Hippocampal formation (tissue), 2 donors: ENCODE measurements at regions not wholly inside any gene's neighbourhood (a gene's known extent, or its start where the extent isn't known, plus 50 kb on each side); places are given as distances from the start of the nearest gene placed in this dataset.

Experiments used
- DNase-seq, 2 donors: peaks; one replicate each; lab custom pipeline; 2025; lab: John Stamatoyannopoulos, UW

DNA sequence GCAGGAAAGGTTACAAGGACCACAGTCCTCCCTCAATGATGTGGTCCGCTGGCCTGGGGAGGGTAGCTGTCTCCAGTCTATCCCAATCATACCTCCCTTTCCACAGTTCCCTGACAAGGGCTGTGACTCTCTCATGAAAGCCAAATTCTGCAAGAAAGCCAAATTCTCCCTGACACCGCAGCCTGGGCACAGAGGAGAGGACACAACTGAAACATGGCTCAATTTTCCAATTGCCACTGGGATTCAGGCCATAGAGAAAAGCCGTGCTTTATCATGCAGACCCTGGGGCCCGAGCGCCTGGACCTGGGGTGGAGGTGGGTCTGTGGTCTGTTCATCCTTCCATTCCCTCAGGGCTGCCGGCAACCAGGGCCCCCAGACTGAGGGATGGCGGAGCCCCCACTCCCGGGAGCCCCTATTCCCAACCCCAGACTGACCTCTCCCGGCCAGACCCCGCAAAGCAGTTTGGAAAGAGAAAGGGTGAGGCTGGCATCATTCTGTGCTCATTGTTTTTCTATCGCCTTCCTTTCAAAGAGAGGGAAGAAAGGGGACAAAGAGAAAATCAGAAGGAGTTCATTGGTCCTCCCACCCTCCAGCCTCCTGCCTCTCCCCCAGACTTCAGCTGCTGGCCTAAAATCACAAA lies 239.5 kb downstream of the BUD13 start:
- no peak for DNase-seq

GRCh38 chr11:116532066-116532465 lies 240.7 kb downstream of the BUD13 start:
- DNase-seq: no peak

- no peak for DNase-seq
Observed at GRCh38 chr11:116530705-116531104, 242.1 kb downstream of the BUD13 start.

- no peak for DNase-seq
Observed at GRCh38 chr11:116529271-116529670, 243.5 kb downstream of the BUD13 start.

- no peak for DNase-seq
Observed at GRCh38 chr11:116527180-116527991, 245.4 kb downstream of the BUD13 start.

DNA sequence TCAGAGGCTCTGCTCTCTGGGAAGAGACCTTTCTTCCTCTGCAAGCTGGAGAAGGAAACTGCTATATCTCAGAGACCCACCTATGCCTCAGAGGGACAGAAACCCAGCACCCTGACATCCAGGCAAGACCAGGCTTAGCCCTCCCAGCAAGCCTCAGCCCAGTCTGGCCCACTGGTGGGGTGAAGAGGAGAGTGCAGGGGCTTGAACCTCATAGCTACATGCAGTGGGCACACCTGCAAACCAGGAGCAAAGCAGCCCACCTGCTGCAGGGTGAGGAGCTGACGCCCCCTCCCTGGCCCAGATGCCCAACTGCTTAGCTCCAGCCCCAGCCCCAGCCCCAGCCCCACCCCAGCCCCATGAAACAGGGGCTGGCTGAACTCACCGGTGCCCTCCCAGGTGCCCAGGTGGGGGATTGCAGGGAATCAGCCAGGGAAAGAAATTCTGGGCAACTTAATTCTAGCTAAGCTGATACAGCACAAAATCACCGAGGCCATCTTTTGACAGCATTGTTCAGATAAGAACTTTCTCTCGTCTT lies 246.8 kb downstream of the BUD13 start:
- no peak for DNase-seq

DNA sequence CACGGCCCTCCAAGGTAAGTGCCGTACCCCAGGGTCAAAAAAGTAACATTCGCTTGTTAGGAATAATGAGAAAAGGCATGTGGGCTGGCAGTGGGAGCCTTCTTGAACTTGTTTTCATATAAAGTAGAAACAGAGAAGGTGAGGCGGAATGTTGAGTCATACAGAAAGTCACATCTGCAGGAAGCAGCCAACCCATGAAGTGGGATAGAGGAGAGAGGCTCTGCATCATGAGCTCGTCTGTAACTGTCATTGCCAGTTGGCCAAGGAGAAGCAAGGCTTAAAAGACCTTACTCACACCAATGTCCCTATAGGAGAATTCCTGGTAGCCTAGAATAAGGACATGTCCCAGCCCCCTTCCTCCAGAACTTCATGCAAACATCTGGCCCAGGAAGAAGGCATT lies 253.3 kb downstream of the BUD13 start:
- DNase-seq: no peak

- DNase-seq: no peak
Observed at GRCh38 chr11:116518141-116518540, 254.6 kb downstream of the BUD13 start.

- no peak for DNase-seq
Observed at GRCh38 chr11:116517584-116517983, 255.2 kb downstream of the BUD13 start.

DNA sequence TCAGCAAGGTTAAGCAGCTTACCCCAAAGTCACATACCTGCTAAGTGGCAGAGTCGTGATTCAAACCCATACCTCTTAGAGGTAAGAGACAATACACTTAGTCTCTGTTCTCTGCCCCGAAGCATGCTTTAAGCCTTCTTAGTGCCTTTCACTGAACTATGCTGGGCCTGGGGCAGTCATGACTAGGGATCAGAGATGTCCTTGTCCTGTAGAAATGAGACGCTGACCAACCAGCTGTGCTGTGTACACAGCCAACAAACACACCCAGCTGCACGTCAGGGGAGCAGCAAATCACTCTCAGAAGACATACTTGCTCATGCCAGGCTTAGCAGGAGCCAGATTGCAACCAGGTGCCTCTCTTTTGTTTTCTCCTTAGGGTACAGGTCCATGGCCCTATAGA lies 255.7 kb downstream of the BUD13 start:
- DNase-seq: no peak

GRCh38 chr11:116515664-116516184 lies 257.1 kb downstream of the BUD13 start:
- no peak for DNase-seq

DNA sequence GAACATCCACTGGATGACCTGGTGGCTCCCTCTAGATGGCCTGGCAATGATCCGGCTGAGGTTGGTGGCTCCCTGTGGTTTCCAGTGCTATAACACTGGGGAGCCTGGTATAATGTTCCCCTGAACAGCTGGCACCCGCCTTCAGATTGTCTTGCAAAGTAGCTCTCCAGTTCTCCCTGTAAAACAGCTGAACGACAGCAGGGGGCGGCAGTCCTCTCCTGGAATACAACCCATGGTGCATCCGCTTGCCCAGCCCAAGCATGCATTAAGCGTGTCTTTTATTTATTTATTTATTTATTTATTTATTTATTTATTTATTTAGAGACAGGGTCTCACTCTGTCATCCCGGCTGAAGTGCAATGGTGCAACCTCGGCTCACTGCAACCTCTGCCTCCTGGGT lies 258.9 kb downstream of the BUD13 start:
- DNase-seq: no peak

DNA sequence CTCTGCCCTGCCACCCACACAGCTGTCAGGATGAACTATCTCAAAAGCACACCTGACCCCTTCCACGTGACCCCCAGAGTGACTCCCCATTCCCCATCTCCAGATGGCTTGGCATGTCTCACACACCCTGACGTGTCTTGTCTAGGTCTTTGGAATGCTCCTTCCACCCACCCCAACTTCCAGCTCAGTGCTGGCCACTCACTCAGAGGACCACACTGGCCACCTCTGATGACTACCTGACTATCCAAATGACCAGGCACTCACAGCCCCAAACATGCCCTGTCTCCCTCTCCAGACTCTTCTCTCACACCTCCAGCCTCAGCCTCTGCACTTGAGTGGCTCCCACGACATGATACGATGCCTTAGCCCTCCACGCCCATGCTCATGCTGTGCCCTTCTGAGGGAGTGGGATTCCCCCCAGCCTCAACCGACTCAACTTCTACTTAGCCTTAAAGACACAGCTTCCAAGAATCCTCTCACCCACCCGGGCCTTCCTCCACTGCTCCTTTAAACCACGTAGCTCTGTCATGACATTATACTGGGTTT lies 259.4 kb downstream of the BUD13 start:
- DNase-seq: no peak

GRCh38 chr11:116512841-116513240 lies 259.9 kb downstream of the BUD13 start:
- DNase-seq: no peak

DNA sequence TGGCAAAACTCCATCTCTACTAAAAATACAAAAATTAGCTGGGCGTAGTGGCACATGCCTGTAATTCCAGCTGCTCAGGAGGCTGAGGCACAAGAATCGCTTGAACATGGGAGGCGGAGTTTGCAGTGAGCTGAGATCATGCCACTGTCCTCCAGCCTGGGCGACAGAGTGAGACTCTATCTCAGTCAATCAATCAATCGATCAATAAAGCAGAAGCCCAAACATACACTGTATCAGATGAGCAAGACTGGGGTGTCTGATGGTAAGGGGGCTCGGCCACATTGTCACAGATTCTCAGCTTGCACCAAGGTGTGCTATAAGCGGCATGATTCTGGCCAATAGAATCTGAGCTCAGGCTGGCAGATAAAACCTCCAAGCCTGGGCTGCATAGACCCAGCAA lies 261.1 kb downstream of the BUD13 start:
- no peak for DNase-seq

DNA sequence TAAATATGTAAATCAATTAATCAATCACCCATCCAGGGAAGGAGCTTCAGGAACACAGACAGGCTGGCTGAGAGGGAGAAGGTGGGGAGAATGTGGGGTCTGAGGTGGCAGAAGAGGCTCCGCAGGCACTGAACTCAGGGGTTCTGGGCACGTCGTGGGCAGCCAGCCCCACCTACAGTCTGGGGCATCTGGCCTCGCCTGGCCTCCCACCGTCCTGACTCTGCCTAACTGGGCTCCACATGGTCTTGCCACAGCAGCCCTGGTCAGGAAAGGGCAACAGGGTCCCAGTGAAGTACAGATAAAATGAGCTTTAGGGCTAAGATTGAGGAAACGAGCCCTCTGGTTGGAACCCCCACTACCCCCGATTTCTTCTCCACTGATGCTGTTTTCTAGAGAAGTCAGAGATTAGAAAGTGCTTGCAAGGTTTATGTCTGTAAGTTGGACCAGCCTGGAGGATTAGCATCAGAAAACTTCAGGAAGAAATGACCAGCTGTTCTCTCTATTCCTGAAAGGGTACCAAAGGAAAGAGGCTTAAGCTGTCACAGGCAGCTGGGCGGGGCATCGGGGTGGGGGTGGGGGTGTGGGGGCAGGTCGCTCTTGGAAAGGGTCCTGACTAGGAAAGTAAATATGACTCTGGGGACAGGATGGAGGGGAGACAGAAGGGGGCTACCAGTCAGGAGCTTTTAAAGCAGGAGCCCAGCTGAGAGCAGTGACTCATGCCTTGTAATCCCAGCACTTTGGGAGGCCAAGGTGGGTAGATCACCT lies 261.7 kb downstream of the BUD13 start:
- DNase-seq: no peak

- DNase-seq: no peak
Observed at GRCh38 chr11:116510166-116510565, 262.6 kb downstream of the BUD13 start.

- DNase-seq: no peak
Observed at GRCh38 chr11:116509551-116509950, 263.2 kb downstream of the BUD13 start.

GRCh38 chr11:116507849-116508695 lies 264.7 kb downstream of the BUD13 start:
- no peak for DNase-seq

DNA sequence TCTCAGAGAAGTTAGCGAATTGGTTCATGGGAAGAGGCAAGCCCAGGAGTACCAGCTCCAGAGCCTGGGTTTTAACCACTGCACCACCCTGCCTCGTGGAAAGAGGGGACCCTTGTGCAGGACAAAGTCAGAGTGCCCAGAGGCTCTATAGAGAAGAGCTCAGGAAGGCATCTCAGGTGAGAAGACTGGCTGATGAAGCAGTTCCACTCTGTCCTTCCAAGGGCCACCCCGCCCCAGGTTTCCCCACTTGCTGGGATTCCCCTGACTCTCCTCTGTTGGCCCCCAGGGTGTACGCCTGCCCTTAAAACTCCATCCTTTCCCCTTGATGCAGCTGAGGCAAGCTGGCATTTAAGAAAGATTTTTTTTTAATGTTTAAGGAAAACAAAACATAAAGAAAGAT lies 265.8 kb downstream of the BUD13 start:
- DNase-seq: no peak

GRCh38 chr11:116506263-116506825 lies 266.4 kb downstream of the BUD13 start:
- no peak for DNase-seq
